Peyer's patch (tissue), 4 donors: ENCODE measurements at regions not wholly inside any gene's neighbourhood (a gene's known extent, or its start where the extent isn't known, plus 50 kb on each side); places are given as distances from the start of the nearest gene placed in this dataset.

Source experiments
- DNase-seq, 3 donors: peaks; one replicate each; pipeline ENCODE4 v3.0.0-alpha.2; 2017 to 2019
- H3K27ac ChIP-seq, 4 donors: fragments of 200-600 bp; sonication (generic); one replicate each; pipeline ENCODE4 v1.5.1; 2016 to 2019
- H3K27me3 ChIP-seq, 2 donors: fragments of 200-600 bp; sonication (generic); one replicate each; pipeline ENCODE4 v1.5.1; 2019
- H3K36me3 ChIP-seq, 3 donors: fragments of 200-600 bp; sonication (generic); one replicate each; pipeline ENCODE4 v1.5.1; 2016 to 2019
- H3K4me1 ChIP-seq, 4 donors: fragments of 200-600 bp; sonication (generic); one replicate each; pipeline ENCODE4 v1.5.1; 2016 to 2019
- H3K4me3 ChIP-seq, 4 donors: fragments of 200-600 bp; sonication (generic); 1 replicate in 3 of 4; 2 replicates in 1 of 4; pipeline ENCODE4 v1.5.1; 2016 to 2019; ENCODE audit warnings: mild to moderate bottlenecking in 1 of 4
- H3K9me3 ChIP-seq, 4 donors: fragments of 200-600 bp; sonication (generic); one replicate each; pipeline ENCODE4 v1.5.1; 2016 to 2019; ENCODE audit warnings: mild to moderate bottlenecking in 1 of 4
- POLR2A ChIP-seq, 2 donors: fragments of 450-650 bp; IDR thresholded peaks; one replicate each; pipeline ENCODE4 v1.5.1; 2017; ENCODE audit warnings: antibody characterized with exemption in 2 of 2, mild to moderate bottlenecking in 2 of 2, moderate library complexity in 2 of 2
- TF ChIP-seq, protein P1 (sequence below), 6 experiments: fragments of 450-650 bp in 4 of 6; fragments of 200-600 bp in 2 of 6; sonication (generic) in 1 of 6; IDR thresholded peaks; one replicate each; pipeline ENCODE4 v1.5.1; 2017 to 2019; ENCODE audit warnings: antibody characterized with exemption in 6 of 6, mild to moderate bottlenecking in 3 of 6, moderate library complexity in 1 of 6

DNA sequence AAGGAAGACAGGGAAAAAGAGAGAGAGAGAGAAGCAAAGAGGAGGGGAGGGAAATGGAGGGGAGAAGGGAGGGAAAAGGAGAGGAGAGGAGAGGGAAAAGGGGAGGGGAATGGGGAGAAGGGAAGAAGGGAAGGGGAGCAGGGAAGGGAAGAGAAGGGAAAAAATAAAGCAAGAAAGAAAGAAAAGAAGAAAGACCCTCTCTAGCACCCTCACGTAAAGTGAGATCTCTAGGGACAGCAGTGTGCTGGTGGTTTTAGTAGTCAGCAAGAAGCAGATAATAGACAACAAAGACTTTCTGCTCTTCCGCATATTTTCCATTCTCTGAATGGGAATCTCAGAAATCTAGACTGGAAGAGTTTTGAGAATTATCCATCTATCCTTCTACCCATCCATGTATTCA, 201.8 kb upstream of the RFC3 start:
- Histone ChIP-seq H3K4me1 (no peaks in the 10 kb centered on the region), H3K9me3 (no peaks in the 10 kb centered on the region), H3K27me3 (no peaks in the 10 kb centered on the region), H3K36me3 (no peaks in the 10 kb centered on the region), H3K4me3 (no peak overlapping the region), H3K27ac (no peak overlapping the region)
- DNase-seq: no peak
- TF ChIP-seq, protein P1, sequence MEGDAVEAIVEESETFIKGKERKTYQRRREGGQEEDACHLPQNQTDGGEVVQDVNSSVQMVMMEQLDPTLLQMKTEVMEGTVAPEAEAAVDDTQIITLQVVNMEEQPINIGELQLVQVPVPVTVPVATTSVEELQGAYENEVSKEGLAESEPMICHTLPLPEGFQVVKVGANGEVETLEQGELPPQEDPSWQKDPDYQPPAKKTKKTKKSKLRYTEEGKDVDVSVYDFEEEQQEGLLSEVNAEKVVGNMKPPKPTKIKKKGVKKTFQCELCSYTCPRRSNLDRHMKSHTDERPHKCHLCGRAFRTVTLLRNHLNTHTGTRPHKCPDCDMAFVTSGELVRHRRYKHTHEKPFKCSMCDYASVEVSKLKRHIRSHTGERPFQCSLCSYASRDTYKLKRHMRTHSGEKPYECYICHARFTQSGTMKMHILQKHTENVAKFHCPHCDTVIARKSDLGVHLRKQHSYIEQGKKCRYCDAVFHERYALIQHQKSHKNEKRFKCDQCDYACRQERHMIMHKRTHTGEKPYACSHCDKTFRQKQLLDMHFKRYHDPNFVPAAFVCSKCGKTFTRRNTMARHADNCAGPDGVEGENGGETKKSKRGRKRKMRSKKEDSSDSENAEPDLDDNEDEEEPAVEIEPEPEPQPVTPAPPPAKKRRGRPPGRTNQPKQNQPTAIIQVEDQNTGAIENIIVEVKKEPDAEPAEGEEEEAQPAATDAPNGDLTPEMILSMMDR (IDR thresholded peaks at IDR 0.05): no peak
- no peak for TF ChIP-seq POLR2A (IDR thresholded peaks at IDR 0.05)

DNA sequence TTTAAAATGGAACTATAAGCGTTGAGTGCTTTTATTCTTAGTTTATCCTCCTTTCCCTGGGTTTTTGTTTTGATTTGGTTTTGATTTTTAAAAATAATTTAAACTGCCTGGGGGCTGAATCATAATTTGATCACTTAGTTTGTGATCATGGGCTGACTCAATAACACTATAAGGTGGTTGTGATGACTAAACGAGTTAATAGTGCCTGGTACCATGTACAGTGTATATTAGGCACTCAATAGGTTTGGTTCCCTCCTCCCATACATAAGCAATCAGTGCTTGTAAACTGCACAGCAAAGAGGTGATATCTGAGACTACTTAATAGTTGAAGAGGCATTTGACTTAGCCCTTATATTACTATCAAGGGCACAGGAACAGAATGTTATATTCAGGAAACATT, 200.9 kb upstream of the RFC3 start:
- no peaks in the 10 kb centered on the region for H3K9me3 ChIP-seq
- no peaks in the 10 kb centered on the region for H3K27me3 ChIP-seq
- H3K27ac ChIP-seq: no peak overlapping the region
- no peaks in the 10 kb centered on the region for H3K4me1 ChIP-seq
- no peaks in the 10 kb centered on the region for H3K36me3 ChIP-seq
- no peak for DNase-seq
- no peak overlapping the region for H3K4me3 ChIP-seq
- TF ChIP-seq, protein P1 (IDR thresholded peaks at IDR 0.05): no peak
- TF ChIP-seq POLR2A (IDR thresholded peaks at IDR 0.05): no peak

DNA sequence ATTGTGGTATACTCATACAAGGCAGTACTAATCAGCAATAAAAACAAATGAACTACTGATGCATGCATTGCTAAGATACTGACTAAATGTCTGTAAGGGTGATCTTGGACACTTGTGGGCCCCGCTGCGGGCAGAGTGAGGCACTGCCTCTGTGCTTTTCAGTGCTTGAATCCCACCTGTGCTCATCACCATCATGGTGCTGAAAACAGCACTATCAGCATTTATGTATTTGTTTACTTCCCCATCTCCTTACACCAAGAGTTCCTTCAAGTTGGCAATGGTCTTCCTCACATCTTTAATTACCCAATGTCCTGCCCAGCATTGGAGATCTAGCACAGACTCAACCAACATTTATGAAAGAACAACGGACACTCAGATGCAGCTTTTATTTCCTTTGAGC, 193.7 kb upstream of the RFC3 start:
- Histone ChIP-seq H3K4me1 (no peaks in the 10 kb centered on the region), H3K27ac (no peak overlapping the region), H3K27me3 (no peaks in the 10 kb centered on the region), H3K36me3 (no peaks in the 10 kb centered on the region), H3K4me3 (no peak overlapping the region), H3K9me3 (no peaks in the 10 kb centered on the region)
- DNase-seq: no peak
- TF ChIP-seq, protein P1 (IDR thresholded peaks at IDR 0.05): no peak
- no peak for TF ChIP-seq POLR2A (IDR thresholded peaks at IDR 0.05)

DNA sequence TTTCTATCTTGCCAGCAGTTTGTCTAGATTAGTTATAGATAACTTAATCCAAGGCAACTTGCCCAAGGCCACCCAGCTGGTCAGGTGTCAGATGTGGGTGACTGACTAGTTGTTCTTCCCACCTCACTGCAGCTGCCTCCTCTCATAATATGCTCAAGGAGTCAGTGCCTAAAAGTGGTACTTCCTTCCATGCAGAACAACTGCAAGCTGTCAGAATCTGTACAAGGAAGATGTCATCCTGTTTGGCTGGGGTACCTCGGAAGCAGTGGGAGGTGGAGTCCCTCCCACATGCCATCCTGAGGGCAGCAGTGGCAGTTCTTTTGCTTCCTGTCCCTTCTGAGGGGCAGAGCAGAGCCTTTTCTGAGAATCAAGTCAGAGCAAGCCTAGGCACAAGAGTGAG, 193.2 kb upstream of the RFC3 start:
- no peaks in the 10 kb centered on the region for H3K27me3 ChIP-seq
- no peak overlapping the region for H3K4me3 ChIP-seq
- TF ChIP-seq, protein P1 (IDR thresholded peaks at IDR 0.05): no peak
- TF ChIP-seq POLR2A (IDR thresholded peaks at IDR 0.05): no peak
- no peak overlapping the region for H3K27ac ChIP-seq
- H3K4me1 ChIP-seq: no peaks in the 10 kb centered on the region
- no peak for DNase-seq
- H3K36me3 ChIP-seq: no peaks in the 10 kb centered on the region
- no peaks in the 10 kb centered on the region for H3K9me3 ChIP-seq

DNA sequence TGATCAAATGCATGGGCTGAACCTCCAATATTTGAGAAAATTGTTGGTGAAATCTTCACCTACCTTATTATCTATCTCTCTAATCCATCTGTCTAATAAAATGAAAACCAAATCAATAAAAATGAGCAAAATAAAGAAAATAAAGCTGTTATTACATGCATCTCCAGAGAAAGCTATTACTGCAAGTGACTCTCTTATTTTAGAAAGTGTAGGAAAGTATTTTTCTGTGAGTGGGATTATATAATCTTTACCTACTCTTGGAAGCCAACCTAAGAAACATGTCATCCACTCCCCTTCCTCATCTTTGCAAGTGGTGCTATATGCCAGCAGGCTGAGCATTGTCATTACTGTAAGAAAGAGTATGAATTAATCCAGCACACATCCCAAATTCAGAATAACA, 191.5 kb upstream of the RFC3 start:
- Histone ChIP-seq H3K27me3 (no peaks in the 10 kb centered on the region), H3K4me1 (no peaks in the 10 kb centered on the region), H3K9me3 (no peaks in the 10 kb centered on the region), H3K4me3 (no peak overlapping the region), H3K27ac (no peak overlapping the region), H3K36me3 (no peaks in the 10 kb centered on the region)
- TF ChIP-seq POLR2A (IDR thresholded peaks at IDR 0.05): no peak
- TF ChIP-seq, protein P1 (IDR thresholded peaks at IDR 0.05): no peak
- DNase-seq: no peak

DNA sequence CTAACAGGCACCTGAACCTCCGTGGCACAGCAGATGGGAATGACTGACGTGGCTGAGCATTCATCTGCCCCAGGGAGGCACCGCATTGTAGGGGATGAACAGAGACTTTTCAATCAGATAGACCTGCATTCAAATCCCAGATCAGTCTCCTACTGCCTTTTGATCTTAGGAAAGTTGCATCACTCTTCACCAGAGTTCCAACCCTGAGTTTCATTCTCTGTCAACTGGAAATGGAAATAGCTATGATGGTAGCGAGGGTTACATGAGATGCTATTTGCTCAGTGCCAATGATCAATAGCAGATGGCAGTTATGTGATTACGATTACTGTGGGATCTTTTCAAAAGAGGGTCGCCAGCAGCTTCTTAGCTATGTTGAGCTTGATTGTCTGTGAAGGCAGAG, 189.3 kb upstream of the RFC3 start:
- Histone ChIP-seq H3K27me3 (no peaks in the 10 kb centered on the region), H3K9me3 (no peaks in the 10 kb centered on the region), H3K36me3 (no peaks in the 10 kb centered on the region), H3K4me3 (no peak overlapping the region), H3K4me1 (no peaks in the 10 kb centered on the region), H3K27ac (no peak overlapping the region)
- TF ChIP-seq, protein P1 (IDR thresholded peaks at IDR 0.05): no peak
- TF ChIP-seq POLR2A (IDR thresholded peaks at IDR 0.05): no peak
- DNase-seq: no peak
